GM23248 (cell line): ENCODE measurements at regions not wholly inside any gene's neighbourhood (a gene's known extent, or its start where the extent isn't known, plus 50 kb on each side); places are given as distances from the start of the nearest gene placed in this dataset.

Experiments
- DNase-seq: peaks from one replicate; pipeline ENCODE4 v3.0.0-alpha.2; 2015
- H2AFZ ChIP-seq: fragments of 200-600 bp; sonication (generic); 2 replicates; pipeline ENCODE4 v1.6.1; 2016; ENCODE audit warnings: antibody characterized with exemption
- H3F3A ChIP-seq: fragments of 200-600 bp; sonication (generic); 2 replicates; pipeline ENCODE4 v1.6.1; 2016; ENCODE audit warnings: mild to moderate bottlenecking, antibody characterized with exemption, mixed run types; ENCODE audit not compliant: insufficient read depth
- H3K27ac ChIP-seq: fragments of 200-600 bp; sonication (generic); 2 replicates; pipeline ENCODE4 v1.5.1; 2016; ENCODE audit warnings: mild to moderate bottlenecking
- H3K27me3 ChIP-seq: fragments of 200-600 bp; sonication (generic); replicated peaks from 2 replicates; pipeline ENCODE4 v1.6.1; 2016; ENCODE audit warnings: mild to moderate bottlenecking; ENCODE audit not compliant: insufficient read depth
- H3K36me3 ChIP-seq: fragments of 200-600 bp; sonication (generic); 2 replicates; pipeline ENCODE4 v1.6.1; 2016; ENCODE audit warnings: low read depth, mild to moderate bottlenecking
- H3K4me1 ChIP-seq: fragments of 200-600 bp; sonication (generic); 2 replicates; pipeline ENCODE4 v1.6.1; 2016; ENCODE audit warnings: mild to moderate bottlenecking; ENCODE audit not compliant: insufficient read depth
- H3K4me2 ChIP-seq: fragments of 200-600 bp; sonication (generic); one replicate; pipeline ENCODE4 v1.6.1; 2016; ENCODE audit warnings: mild to moderate bottlenecking; ENCODE audit not compliant: unreplicated experiment
- H3K4me3 ChIP-seq: fragments of 200-600 bp; sonication (generic); 2 replicates; pipeline ENCODE4 v1.5.1; 2016; ENCODE audit warnings: mild to moderate bottlenecking
- H3K79me2 ChIP-seq: fragments of 200-600 bp; sonication (generic); 2 replicates; pipeline ENCODE4 v1.6.1; 2016; ENCODE audit warnings: mild to moderate bottlenecking; ENCODE audit not compliant: insufficient read depth
- H3K9ac ChIP-seq: fragments of 200-600 bp; sonication (generic); 2 replicates; pipeline ENCODE4 v1.6.1; 2016; ENCODE audit warnings: mild to moderate bottlenecking
- H3K9me2 ChIP-seq: fragments of 200-600 bp; sonication (generic); 2 replicates; pipeline ENCODE4 v1.6.1; 2016; ENCODE audit warnings: mixed run types, mild to moderate bottlenecking, moderate library complexity; ENCODE audit not compliant: insufficient read depth
- H3K9me3 ChIP-seq: fragments of 200-600 bp; sonication (generic); one replicate; pipeline ENCODE4 v1.6.1; 2017; ENCODE audit warnings: low read depth
- H4K20me1 ChIP-seq: fragments of 200-600 bp; sonication (generic); 2 replicates; pipeline ENCODE4 v1.6.0; 2016; ENCODE audit not compliant: insufficient read depth
- EZH2 ChIP-seq: fragments of 200-600 bp; sonication (generic); IDR thresholded peaks from 2 replicates; pipeline ENCODE4 v1.6.1; 2018; ENCODE audit warnings: antibody characterized with exemption, mild to moderate bottlenecking; ENCODE audit not compliant: insufficient read depth, poor library complexity, severe bottlenecking
- EZH2phosphoT487 ChIP-seq: fragments of 200-600 bp; sonication (generic); IDR thresholded peaks from 2 replicates; pipeline ENCODE4 v1.6.1; 2018; ENCODE audit warnings: antibody characterized with exemption, moderate library complexity, mild to moderate bottlenecking, low read depth; ENCODE audit not compliant: insufficient read depth
- WGBS, 2 experiments: methylation state at CpG; one replicate each; pipeline ENCODE4 v1.1.6; 2015 to 2017; ENCODE audit warnings: low lambda C conversion rate in 2 of 2, low coverage in 1 of 2; ENCODE audit errors: missing lambda C conversion rate in 2 of 2; 5-methylcytosine and 5-hydroxymethylcytosine counted together
- in situ Hi-C: fragments of 300-500 bp; cut with MboI; formaldehyde crosslinking; loops from 2 replicates; pipeline ENCODE4 v1.15.0; 2020

DNA sequence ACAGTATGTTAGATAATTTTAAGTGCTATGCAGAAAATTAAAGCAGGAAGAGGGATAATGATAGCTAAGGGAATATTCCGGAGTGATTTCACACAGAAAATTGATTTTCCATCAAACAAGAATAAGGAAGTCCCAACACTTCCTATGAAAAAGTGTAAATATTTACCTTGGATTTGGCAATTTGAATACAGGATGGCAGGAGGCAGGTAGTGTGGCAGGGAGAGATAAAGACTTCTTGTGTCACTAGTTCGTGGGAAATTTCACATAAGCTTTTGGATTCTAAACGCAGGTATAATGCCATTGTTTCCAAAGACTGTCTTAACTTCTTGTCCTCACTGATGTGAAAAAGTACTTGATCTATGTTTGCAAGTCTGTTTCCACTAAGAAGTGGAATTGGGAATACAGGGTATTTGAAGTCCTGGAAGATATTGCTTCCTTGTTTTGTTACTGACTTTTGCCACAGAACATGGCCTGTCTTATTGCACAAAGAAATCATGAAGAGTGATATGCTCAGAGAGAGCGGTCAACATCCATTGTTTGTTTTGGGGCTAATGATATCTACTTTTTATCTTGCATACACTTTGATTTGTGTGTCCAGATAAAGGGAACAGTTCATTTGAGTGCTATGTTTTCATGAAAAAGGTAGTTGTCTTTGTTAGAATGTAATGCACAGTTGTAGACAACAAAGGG, 1216.1 kb upstream of the FAM98A start:
- no peak overlapping the region for H3K4me3 ChIP-seq
- no peaks in the 10 kb centered on the region for H3K79me2 ChIP-seq
- no peak overlapping the region for H2AFZ ChIP-seq
- no peaks in the 10 kb centered on the region for H3K9me2 ChIP-seq
- H3K27me3 ChIP-seq = no peaks in the 10 kb centered on the region
- H3K36me3 ChIP-seq = no peaks in the 10 kb centered on the region
- no peaks in the 10 kb centered on the region for H3K4me1 ChIP-seq
- in situ Hi-C loops = no loop called here
- H3F3A ChIP-seq = no peaks in the 10 kb centered on the region
- H3K4me2 ChIP-seq = no peak overlapping the region
- 44 to 51% methylated on average over 4 of the region's 4 CpGs for WGBS, 2 experiments
- DNase-seq = no peak
- H4K20me1 ChIP-seq = no peaks in the 10 kb centered on the region
- H3K9ac ChIP-seq = no peak overlapping the region
- H3K9me3 ChIP-seq = peaks cover 2% of the 10 kb centered on the region
- no peak overlapping the region for H3K27ac ChIP-seq
- no peak for TF ChIP-seq EZH2phosphoT487
- TF ChIP-seq EZH2 = no peak

DNA sequence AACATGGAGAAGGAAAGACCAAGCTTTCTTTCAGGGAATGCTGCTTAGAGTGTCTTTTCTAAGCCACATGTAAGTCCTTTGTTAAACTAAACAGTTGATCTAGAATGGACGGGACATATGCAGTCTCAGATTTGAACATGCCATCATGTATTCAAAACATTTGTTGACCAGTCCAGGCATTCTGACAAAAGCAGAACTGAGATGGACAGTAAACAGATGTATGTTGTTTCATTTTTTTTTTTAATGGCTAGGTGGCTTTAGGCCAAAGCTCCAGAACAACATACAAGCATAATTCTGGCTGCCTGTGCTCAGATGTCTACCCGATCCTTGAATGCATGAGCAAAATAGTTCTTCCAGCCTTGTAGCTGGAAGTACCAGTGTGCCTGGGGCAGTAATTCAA, 1211.4 kb upstream of the FAM98A start:
- H3K9me3 ChIP-seq = peaks cover 2% of the 10 kb centered on the region

DNA sequence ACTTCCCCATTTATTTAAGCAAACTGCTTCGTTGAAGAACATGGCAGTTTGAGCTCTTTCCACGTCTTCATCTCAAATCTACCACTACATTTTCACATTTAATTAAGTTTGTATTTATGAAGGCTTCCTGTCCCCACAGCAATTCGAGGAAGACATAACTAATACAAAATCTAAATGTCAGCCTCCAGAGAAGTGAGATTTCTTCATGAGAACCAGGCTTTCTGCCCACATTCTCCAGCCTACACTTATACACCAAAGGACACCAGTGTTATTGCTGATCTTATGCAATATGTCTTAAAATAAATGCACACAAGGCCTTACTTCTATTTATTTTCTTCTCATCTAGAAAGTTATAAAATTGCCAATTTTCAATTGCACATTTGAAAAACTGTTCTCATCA, 1209.3 kb upstream of the FAM98A start:
- no peak overlapping the region for H3K4me2 ChIP-seq
- H2AFZ ChIP-seq = no peak overlapping the region
- no peaks in the 10 kb centered on the region for H3K9me2 ChIP-seq
- H3K79me2 ChIP-seq = no peaks in the 10 kb centered on the region
- TF ChIP-seq EZH2 (no peak), EZH2phosphoT487 (no peak)
- H3K4me3 ChIP-seq = no peak overlapping the region
- H3K9ac ChIP-seq = no peak overlapping the region
- in situ Hi-C loops = no loop called here
- WGBS, 2 experiments = 11 to 16% methylated on average over 3 of the region's 3 CpGs
- H3K36me3 ChIP-seq = no peaks in the 10 kb centered on the region
- no peaks in the 10 kb centered on the region for H3K27me3 ChIP-seq
- peaks cover 2% of the 10 kb centered on the region for H3K9me3 ChIP-seq
- H3K27ac ChIP-seq = no peak overlapping the region
- H4K20me1 ChIP-seq = no peaks in the 10 kb centered on the region
- H3K4me1 ChIP-seq = no peaks in the 10 kb centered on the region
- DNase-seq = no peak
- no peaks in the 10 kb centered on the region for H3F3A ChIP-seq

More for the DNA sequence above, 1211.4 kb upstream of the FAM98A start:
- WGBS, 2 experiments = 6 to 17% methylated on average over 2 of the region's 2 CpGs
- H3K4me3 ChIP-seq = no peak overlapping the region
- H3K9ac ChIP-seq = no peak overlapping the region
- no peaks in the 10 kb centered on the region for H3K9me2 ChIP-seq
- no peak overlapping the region for H3K27ac ChIP-seq
- H3K79me2 ChIP-seq = no peaks in the 10 kb centered on the region
- no peak for DNase-seq
- H3K4me1 ChIP-seq = no peaks in the 10 kb centered on the region
- in situ Hi-C loops = no loop called here
- H2AFZ ChIP-seq = no peak overlapping the region
- no peaks in the 10 kb centered on the region for H3K27me3 ChIP-seq
- TF ChIP-seq EZH2 = no peak
- TF ChIP-seq EZH2phosphoT487 = no peak
- H3K4me2 ChIP-seq = no peak overlapping the region
- H3K36me3 ChIP-seq = no peaks in the 10 kb centered on the region
- no peaks in the 10 kb centered on the region for H4K20me1 ChIP-seq
- H3F3A ChIP-seq = no peaks in the 10 kb centered on the region

DNA sequence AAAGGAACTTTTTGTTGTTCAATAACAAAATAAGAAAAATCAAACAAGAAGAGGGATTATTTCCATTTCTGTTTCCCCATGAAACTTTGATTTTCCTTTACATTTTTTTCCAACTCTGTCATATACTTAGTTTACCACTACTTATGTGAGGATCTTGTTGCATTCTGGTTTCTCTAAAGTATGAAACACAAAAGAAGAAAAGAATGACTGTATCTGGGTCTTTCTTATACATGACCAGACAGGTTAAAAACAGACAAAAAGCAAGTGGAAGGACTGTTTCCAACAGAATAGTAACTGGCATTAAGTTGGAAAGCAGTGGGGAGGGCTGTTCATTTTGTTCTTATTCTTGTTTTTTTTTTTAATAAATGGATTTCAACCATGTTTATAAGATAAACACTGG, 1207.8 kb upstream of the FAM98A start:
- Histone ChIP-seq H3K36me3 (no peaks in the 10 kb centered on the region), H3F3A (no peaks in the 10 kb centered on the region), H3K4me2 (no peak overlapping the region), H3K4me1 (no peaks in the 10 kb centered on the region), H4K20me1 (no peaks in the 10 kb centered on the region), H3K9me3 (no peaks in the 10 kb centered on the region), H3K9me2 (no peaks in the 10 kb centered on the region), H3K9ac (no peak overlapping the region), H3K27me3 (no peaks in the 10 kb centered on the region), H3K79me2 (no peaks in the 10 kb centered on the region), H2AFZ (no peak overlapping the region), H3K27ac (no peak overlapping the region), H3K4me3 (no peak overlapping the region)
- no peak for DNase-seq
- TF ChIP-seq EZH2phosphoT487 (no peak), EZH2 (no peak)
- in situ Hi-C loops = no loop called here

DNA sequence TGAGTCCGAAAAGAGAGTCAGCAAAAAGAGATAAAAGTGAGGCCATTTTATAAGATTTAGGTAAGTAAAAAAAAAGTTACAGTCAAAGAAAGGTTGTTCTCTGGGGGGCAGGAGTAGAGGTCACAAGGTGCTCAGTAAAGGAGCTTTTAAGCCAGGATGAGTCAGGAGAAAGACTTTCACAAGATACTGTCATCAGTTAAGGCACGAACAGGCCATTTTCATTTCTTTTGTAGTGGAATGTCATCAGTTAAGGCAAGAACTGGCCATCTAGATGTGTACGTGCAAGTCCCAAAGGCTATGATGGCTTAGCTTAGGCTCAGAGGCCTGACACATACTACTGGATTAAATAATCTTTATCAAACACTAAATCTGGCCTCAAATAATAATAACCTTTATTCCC, 1207.3 kb upstream of the FAM98A start:
- 23 to 26% methylated on average over 3 of the region's 3 CpGs for WGBS, 2 experiments
- no peak overlapping the region for H3K9ac ChIP-seq
- TF ChIP-seq EZH2phosphoT487 (no peak), EZH2 (no peak)

More for the DNA sequence above, 1207.3 kb upstream of the FAM98A start:
- no peaks in the 10 kb centered on the region for H3K9me3 ChIP-seq
- H3K4me3 ChIP-seq = no peak overlapping the region
- H4K20me1 ChIP-seq = no peaks in the 10 kb centered on the region
- no peaks in the 10 kb centered on the region for H3K36me3 ChIP-seq
- H2AFZ ChIP-seq = no peak overlapping the region
- in situ Hi-C loops = no loop called here
- no peak overlapping the region for H3K27ac ChIP-seq
- H3K9me2 ChIP-seq = no peaks in the 10 kb centered on the region
- no peaks in the 10 kb centered on the region for H3F3A ChIP-seq
- H3K4me2 ChIP-seq = no peak overlapping the region
- H3K79me2 ChIP-seq = no peaks in the 10 kb centered on the region
- no peaks in the 10 kb centered on the region for H3K4me1 ChIP-seq
- no peak for DNase-seq
- no peaks in the 10 kb centered on the region for H3K27me3 ChIP-seq
